ENCODE measurements at regions not wholly inside any gene's neighbourhood (a gene's known extent, or its start where the extent isn't known, plus 50 kb on each side); places are given as distances from the start of the nearest gene placed in this dataset.

DNA sequence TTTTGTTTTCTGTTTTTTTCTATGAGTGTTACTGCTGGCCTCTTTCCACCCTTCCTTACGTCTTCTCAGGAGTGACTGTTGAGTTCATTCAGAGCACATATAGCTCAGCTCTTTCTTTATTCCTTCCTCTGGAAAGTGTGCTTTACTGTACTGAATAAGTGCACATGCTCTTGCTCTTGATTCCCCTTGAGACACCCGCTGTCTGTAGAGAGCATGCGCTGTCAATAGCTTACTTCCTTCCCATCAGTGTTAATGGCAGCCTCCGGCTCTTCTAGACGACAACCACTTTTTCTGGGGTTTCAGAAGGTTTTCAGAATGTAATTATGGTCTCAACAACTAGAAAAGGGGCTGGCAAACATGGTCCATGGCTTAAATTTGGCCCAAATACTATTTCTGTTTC lies 504.9 kb downstream of the C4orf33 start:
- ChIA-PET POLR2A (no interaction called here), CTCF (no interaction called here)
- DNase-seq (no peak), ATAC-seq (no peak)
- Mint-ChIP-seq H3K4me3 (no peak overlapping the region), H3K9me3 (ENCODE audit: insufficient read depth) (no peaks in the 10 kb centered on the region), H3K4me1 (ENCODE audit: low read depth) (no peaks in the 10 kb centered on the region), H3K36me3 (ENCODE audit: low read depth) (no peaks in the 10 kb centered on the region), H3K27me3 (ENCODE audit: low read depth) (no peaks in the 10 kb centered on the region), H3K27ac (no peak overlapping the region)

DNA sequence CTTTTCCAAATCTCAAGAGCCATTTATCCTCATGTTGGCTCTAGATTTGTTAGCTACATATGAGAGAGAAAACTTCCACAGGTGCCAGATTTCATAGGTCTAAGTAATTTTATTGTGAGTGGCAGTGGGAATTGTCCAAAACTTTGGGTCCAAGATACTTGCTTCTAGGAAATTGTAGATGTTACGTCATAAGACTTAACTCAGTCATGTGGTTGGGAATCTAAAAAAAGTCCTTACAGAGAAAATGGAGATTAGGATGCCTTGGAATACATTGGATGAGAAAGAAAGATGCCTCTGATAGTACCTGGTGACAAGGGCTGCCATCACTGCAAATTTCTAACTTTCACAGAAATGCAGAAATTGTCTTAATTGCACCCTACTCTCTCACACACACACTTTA lies 506.5 kb downstream of the C4orf33 start:
- Mint-ChIP-seq H3K27me3 (ENCODE audit: low read depth) (no peaks in the 10 kb centered on the region), H3K36me3 (ENCODE audit: low read depth) (no peaks in the 10 kb centered on the region), H3K9me3 (ENCODE audit: insufficient read depth) (no peaks in the 10 kb centered on the region), H3K4me1 (ENCODE audit: low read depth) (no peaks in the 10 kb centered on the region), H3K27ac (no peak overlapping the region), H3K4me3 (no peak overlapping the region)
- CTCF ChIA-PET: no interaction called here
- ATAC-seq (no peak), DNase-seq (no peak)
- POLR2A ChIA-PET: no interaction called here

DNA sequence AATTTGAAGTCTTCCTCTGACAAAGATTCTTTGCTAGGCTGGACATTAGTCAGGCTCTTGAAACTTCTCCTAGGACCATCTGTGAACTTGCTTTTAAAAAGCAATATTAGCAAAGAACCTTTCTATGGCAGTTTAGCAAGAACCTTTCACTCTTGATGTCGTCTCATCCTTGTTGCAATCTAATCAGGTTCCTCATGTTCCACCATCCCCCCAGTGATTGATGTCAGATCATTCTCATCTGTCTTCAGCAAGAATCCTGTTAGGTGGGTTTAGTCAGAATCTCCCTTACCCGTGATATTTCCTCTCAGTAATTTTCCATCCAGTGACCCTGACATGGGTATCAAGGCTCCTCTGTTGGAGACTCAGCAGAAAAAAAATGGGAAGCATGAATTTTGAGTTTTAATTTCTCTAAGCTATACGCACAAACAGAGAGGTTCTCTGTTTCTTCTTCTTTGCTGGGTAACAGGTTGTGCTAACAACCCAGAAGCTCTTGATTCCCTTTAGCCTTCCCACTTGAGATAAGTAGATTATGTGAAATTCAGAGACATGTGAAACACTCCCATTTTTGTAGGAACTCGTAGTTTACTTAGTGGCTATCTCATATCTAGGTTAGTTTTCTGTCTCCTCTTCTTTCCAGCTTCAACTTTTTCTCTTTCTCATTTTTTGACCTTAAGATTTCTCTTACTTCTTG lies 507.4 kb downstream of the C4orf33 start:
- H3K4me3 Mint-ChIP-seq: no peak overlapping the region
- no peaks in the 10 kb centered on the region for H3K4me1 Mint-ChIP-seq (ENCODE audit: low read depth)
- no peak for DNase-seq
- H3K9me3 Mint-ChIP-seq (ENCODE audit: insufficient read depth): no peaks in the 10 kb centered on the region
- no peak overlapping the region for H3K27ac Mint-ChIP-seq
- ChIA-PET POLR2A (no interaction called here), CTCF (no interaction called here)
- no peaks in the 10 kb centered on the region for H3K27me3 Mint-ChIP-seq (ENCODE audit: low read depth)
- no peak for ATAC-seq
- H3K36me3 Mint-ChIP-seq (ENCODE audit: low read depth): no peaks in the 10 kb centered on the region

DNA sequence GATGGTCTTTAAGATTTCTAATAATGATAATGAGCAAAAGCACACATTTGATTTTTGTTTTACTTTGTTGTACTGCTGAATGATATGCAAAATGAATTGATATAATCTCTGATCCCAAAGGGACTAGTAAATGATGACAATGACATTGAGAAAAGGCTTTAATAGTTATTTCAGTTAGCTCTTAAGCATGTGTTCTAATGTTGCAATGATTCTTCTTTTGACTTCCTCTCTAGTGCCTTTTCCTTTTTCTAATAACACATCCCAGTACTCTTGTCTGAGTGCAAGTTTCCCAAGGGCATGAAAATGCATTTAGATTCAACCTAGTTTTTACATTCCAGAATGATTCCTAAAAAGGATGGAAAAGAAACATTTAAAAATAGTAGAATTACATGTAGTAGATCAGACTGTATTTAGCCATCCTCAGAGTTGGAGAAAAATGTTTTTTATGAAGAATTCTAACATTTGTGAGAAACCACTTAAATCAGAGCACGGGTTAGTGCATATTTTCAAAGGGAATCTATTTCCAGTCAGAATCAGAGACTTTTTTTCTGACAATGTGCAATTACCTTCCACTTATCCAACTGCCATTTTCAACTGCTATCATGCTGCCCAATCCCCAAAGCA lies 508.8 kb downstream of the C4orf33 start:
- Mint-ChIP-seq H3K4me1 (ENCODE audit: low read depth) (no peaks in the 10 kb centered on the region), H3K27me3 (ENCODE audit: low read depth) (no peaks in the 10 kb centered on the region), H3K4me3 (no peak overlapping the region), H3K9me3 (ENCODE audit: insufficient read depth) (no peaks in the 10 kb centered on the region), H3K36me3 (ENCODE audit: low read depth) (no peaks in the 10 kb centered on the region), H3K27ac (no peak overlapping the region)
- ChIA-PET CTCF (no interaction called here), POLR2A (no interaction called here)
- DNase-seq (no peak), ATAC-seq (no peak)

DNA sequence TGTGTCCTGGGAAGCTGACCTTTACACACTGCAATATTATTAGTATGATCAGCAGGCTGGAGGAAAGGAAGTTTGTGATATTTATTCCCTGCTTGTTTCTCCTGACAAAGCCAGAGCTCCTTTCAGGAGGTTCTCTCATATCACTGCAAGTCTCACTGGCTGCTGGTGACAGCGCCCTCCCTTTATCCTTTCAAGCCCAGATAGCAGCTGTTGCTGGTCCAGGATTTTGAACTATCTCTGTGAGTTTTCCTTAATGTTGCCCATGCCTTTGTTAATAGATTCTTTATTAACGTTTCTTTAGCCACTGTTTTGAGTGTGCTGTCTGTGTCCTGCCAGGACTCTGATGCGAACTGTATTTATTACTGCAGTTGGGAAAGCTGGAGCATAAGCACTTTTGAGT lies 518.7 kb downstream of the C4orf33 start:
- Mint-ChIP-seq H3K4me3 (no peak overlapping the region), H3K27me3 (ENCODE audit: low read depth) (no peaks in the 10 kb centered on the region), H3K27ac (no peak overlapping the region), H3K9me3 (ENCODE audit: insufficient read depth) (no peaks in the 10 kb centered on the region), H3K4me1 (ENCODE audit: low read depth) (no peaks in the 10 kb centered on the region), H3K36me3 (ENCODE audit: low read depth) (no peaks in the 10 kb centered on the region)
- ChIA-PET CTCF (no interaction called here), POLR2A (no interaction called here)
- no peak for ATAC-seq
- no peak for DNase-seq

DNA sequence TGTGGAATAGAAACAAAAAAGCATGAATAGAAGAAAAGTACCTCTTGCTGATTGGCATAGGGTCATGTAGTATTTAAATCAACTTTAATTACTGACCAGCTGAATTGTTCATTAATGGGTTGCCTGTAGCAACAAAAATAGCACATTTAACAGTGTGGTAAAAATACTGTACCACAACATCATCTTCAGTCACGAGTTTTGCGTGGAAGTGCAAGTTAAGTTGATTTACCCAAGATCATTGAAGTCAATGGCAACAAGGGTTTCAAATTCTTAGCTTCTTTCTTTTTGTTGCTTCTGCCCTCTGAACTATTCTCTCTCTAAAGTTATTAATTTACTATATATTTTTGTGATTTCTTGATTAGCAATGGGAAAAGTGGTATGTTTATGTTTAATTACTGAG lies 526.6 kb downstream of the C4orf33 start:
- ChIA-PET POLR2A (no interaction called here), CTCF (interaction anchor here (0.7 kb wide), 1 partner anchor 19 kb away, joined by 3 read pairs; no protein-coding TSS in a partner anchor)
- Mint-ChIP-seq H3K27ac (no peak overlapping the region), H3K36me3 (ENCODE audit: low read depth) (no peaks in the 10 kb centered on the region), H3K27me3 (ENCODE audit: low read depth) (no peaks in the 10 kb centered on the region), H3K4me3 (no peak overlapping the region), H3K9me3 (ENCODE audit: insufficient read depth) (no peaks in the 10 kb centered on the region), H3K4me1 (ENCODE audit: low read depth) (peaks cover 2% of the 10 kb centered on the region)
- ATAC-seq: no peak
- no peak for DNase-seq

DNA sequence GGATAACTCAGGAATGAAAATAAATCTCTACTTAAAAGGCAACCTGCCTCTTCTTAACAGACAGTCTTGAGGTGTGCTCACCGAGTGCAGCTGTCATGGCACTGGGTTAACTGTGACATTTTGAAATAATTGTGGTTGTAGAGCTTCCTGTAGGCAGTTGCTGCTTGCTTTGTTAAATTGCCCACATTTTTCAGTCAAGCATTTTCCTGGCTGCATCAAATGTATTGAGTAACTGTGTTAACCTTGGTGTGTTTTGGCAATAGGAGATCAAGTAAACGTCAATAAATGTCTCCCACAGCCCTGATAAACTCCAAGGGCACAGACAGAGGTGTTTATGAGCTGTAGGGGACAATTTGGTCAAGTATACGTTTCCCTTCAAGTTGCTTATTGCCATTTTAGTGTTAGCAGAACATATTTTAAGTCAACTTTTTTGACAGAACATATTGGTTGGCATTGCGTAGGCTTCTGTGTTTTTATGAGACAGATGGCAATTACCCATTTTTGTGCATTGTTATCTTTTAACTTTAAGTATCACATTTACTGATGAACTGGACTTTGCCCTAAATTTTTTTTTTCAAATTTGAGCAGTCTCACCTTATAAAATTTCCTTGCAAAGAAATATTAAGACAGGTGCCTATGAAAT lies 527.4 kb downstream of the C4orf33 start:
- Mint-ChIP-seq H3K4me1 (ENCODE audit: low read depth) (peaks cover 2% of the 10 kb centered on the region), H3K36me3 (ENCODE audit: low read depth) (no peaks in the 10 kb centered on the region), H3K9me3 (ENCODE audit: insufficient read depth) (no peaks in the 10 kb centered on the region), H3K27ac (no peak overlapping the region), H3K27me3 (ENCODE audit: low read depth) (no peaks in the 10 kb centered on the region), H3K4me3 (no peak overlapping the region)
- ATAC-seq (no peak), DNase-seq (no peak)
- ChIA-PET POLR2A (no interaction called here), CTCF (interaction anchor here (0.7 kb wide), 1 partner anchor 19 kb away, joined by 3 read pairs; no protein-coding TSS in a partner anchor)

DNA sequence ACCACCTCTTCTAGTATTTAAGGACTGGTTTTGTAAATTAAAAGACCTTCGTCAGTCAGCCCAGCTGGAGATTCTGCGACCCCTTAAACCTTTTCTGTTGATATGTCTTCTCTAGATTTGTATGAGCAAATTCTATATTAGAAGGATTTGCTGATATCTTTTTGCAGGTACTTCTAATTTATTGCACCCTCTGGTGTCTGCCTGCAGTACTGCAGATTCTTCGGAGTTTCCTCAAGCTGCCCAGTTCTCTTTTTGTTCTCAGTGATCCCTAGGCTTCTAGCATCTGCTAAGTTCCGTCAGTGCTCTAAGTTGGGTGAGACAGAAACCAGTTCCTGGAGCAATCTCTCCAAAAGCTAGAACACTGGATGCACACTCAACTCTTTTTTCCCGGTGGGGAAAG lies 545.2 kb downstream of the C4orf33 start:
- ChIA-PET POLR2A (no interaction called here), CTCF (interaction anchor here (0.8 to 2.7 kb wide), 11 partner anchors 8 to 294 kb away, joined by 3 to 23 read pairs (median 3); no protein-coding TSS in a partner anchor)
- DNase-seq (peak; percentile 63), ATAC-seq (no peak)
- Mint-ChIP-seq H3K27me3 (ENCODE audit: low read depth) (no peaks in the 10 kb centered on the region), H3K4me3 (no peak overlapping the region), H3K27ac (no peak overlapping the region), H3K9me3 (ENCODE audit: insufficient read depth) (no peaks in the 10 kb centered on the region), H3K4me1 (ENCODE audit: low read depth) (no peaks in the 10 kb centered on the region), H3K36me3 (ENCODE audit: low read depth) (no peaks in the 10 kb centered on the region)

DNA sequence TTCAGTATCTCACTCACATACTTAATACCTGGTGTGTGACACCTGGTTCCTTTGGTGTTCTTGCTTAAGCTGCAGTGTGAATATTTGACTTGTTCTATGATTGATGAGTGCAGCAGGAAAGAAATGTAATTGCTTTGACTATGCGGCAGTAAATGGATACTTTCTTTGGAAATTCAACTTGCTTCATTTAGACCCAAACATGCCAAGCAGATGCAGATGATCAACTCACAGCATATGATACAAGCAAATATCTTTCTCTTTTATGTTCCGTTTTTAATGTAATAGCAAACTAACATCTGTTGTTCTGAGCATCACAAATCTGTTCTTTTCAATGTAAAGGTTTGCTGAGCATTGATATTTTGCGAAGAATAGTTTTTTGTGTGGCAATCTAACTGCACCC lies 549.5 kb downstream of the C4orf33 start:
- Mint-ChIP-seq H3K9me3 (ENCODE audit: insufficient read depth) (no peaks in the 10 kb centered on the region), H3K4me1 (ENCODE audit: low read depth) (no peaks in the 10 kb centered on the region), H3K36me3 (ENCODE audit: low read depth) (no peaks in the 10 kb centered on the region), H3K27me3 (ENCODE audit: low read depth) (no peaks in the 10 kb centered on the region), H3K27ac (no peak overlapping the region), H3K4me3 (no peak overlapping the region)
- ChIA-PET CTCF (no interaction called here), POLR2A (no interaction called here)
- DNase-seq (no peak), ATAC-seq (no peak)

DNA sequence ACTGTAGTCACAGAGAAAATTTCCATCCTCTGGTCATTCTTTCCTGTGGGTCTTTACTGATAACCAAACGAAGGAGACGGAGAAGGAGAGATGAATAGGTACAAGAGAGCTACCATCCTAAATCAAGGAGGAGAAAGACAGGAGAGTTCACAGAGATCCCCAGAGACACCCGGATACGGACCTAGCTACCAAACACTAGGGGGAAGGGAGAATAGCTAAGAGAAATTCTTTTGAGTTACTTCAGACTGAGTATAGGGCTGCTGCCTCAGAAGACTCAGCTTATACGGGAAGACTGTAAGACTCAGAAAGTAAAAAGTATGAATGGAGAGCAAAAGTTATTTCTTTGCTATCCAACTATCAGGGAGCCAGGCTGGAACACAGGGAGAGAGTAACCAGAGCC lies 572.1 kb downstream of the C4orf33 start:
- no peaks in the 10 kb centered on the region for H3K4me1 Mint-ChIP-seq (ENCODE audit: low read depth)
- H3K36me3 Mint-ChIP-seq (ENCODE audit: low read depth): no peaks in the 10 kb centered on the region
- no peaks in the 10 kb centered on the region for H3K9me3 Mint-ChIP-seq (ENCODE audit: insufficient read depth)
- POLR2A ChIA-PET: no interaction called here
- H3K27ac Mint-ChIP-seq: no peak overlapping the region
- H3K4me3 Mint-ChIP-seq: no peak overlapping the region
- no peaks in the 10 kb centered on the region for H3K27me3 Mint-ChIP-seq (ENCODE audit: low read depth)
- DNase-seq (no peak), ATAC-seq (no peak)
- CTCF ChIA-PET: no interaction called here

DNA sequence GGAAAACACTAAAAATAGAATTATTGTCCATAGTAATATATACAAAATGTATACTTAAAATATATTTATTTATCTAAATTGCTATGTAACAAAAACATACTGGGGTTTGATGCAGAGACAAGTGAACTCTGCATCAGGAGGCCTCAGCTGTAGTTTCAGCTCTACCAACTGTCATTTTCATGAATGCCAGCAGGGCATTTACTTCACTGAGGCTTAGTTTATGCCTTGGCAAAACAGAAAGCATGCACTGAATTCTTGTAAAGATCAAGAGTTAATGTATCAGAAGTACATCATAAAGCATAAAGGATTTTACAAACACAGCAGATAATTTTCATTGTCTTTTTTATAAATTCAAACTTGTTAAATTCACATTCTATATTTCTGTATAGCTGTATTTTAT lies 577.0 kb downstream of the C4orf33 start:
- no peaks in the 10 kb centered on the region for H3K27me3 Mint-ChIP-seq (ENCODE audit: low read depth)
- H3K36me3 Mint-ChIP-seq (ENCODE audit: low read depth): no peaks in the 10 kb centered on the region
- CTCF ChIA-PET: no interaction called here
- no peak overlapping the region for H3K4me3 Mint-ChIP-seq
- DNase-seq (no peak), ATAC-seq (no peak)
- POLR2A ChIA-PET: no interaction called here
- no peaks in the 10 kb centered on the region for H3K4me1 Mint-ChIP-seq (ENCODE audit: low read depth)
- no peaks in the 10 kb centered on the region for H3K9me3 Mint-ChIP-seq (ENCODE audit: insufficient read depth)
- no peak overlapping the region for H3K27ac Mint-ChIP-seq

DNA sequence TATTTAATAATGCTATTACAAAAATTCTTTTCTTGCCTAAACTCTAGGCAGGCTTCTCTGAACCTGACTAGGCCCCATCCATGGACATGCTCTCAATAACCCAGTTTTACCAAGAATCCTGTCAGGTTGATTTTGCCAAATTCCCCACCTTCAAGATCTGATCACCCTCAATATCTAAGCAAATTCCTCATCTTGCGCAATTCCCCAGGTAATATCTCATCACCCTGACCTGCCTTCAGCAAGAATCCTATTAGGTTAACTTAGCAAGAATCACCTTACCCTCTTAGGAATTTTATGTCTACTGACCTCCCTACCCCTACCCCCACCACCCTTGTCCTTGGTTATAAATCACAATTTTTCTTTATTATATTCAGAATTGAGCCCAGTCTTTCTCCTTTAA lies 579.1 kb downstream of the C4orf33 start:
- H3K4me1 Mint-ChIP-seq (ENCODE audit: low read depth): no peaks in the 10 kb centered on the region
- ATAC-seq (no peak), DNase-seq (no peak)
- CTCF ChIA-PET: no interaction called here
- no peaks in the 10 kb centered on the region for H3K36me3 Mint-ChIP-seq (ENCODE audit: low read depth)
- no peak overlapping the region for H3K27ac Mint-ChIP-seq
- no peak overlapping the region for H3K4me3 Mint-ChIP-seq
- no peaks in the 10 kb centered on the region for H3K27me3 Mint-ChIP-seq (ENCODE audit: low read depth)
- POLR2A ChIA-PET: no interaction called here
- no peaks in the 10 kb centered on the region for H3K9me3 Mint-ChIP-seq (ENCODE audit: insufficient read depth)
